ENCODE measurements at regions not wholly inside any gene's neighbourhood (a gene's known extent, or its start where the extent isn't known, plus 50 kb on each side); places are given as distances from the start of the nearest gene placed in this dataset.

DNA sequence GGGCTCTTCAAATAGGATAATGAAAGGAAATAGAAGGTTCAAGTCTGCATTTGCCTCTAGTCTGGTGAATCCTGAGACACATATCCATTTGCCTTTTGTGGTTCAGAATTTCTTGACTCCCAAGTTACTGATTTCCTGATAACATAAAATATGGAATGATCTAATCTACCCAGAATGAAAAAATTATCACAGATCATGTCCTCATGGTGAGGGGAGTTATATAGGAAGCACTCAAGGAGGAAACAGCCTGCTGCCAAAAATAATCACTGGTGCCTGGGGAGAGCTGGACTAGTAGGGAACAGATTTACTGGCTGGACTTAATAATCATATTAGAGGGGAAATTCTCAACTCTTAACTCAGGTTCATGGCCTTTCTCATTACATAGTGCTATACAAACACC is 95.5 kb upstream of the STK17B start:
- TF ChIP-seq, protein P1, sequence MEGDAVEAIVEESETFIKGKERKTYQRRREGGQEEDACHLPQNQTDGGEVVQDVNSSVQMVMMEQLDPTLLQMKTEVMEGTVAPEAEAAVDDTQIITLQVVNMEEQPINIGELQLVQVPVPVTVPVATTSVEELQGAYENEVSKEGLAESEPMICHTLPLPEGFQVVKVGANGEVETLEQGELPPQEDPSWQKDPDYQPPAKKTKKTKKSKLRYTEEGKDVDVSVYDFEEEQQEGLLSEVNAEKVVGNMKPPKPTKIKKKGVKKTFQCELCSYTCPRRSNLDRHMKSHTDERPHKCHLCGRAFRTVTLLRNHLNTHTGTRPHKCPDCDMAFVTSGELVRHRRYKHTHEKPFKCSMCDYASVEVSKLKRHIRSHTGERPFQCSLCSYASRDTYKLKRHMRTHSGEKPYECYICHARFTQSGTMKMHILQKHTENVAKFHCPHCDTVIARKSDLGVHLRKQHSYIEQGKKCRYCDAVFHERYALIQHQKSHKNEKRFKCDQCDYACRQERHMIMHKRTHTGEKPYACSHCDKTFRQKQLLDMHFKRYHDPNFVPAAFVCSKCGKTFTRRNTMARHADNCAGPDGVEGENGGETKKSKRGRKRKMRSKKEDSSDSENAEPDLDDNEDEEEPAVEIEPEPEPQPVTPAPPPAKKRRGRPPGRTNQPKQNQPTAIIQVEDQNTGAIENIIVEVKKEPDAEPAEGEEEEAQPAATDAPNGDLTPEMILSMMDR (IDR thresholded peaks at IDR 0.05; ENCODE audit: low read depth, low read length): no peak
- DNase-seq (ENCODE audit: extremely low read depth, low read depth): no peak

DNA sequence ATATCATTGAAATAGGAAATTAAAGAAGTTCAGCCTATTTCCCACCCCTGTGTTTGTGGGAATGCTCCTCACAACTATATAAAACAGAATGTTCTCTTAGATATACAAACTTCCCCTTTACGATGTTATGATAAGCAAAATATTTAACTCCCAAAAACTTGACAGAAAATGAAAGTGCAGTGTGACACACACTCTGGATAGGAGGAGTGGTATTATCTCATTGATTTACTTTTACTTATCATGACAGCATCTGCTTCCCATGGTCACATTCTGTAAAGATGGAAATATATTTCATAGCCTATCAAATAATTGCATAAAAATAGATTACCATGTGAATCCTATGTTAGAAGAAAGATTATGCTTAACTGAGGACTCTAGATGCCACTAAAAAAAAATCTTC is 96.6 kb upstream of the STK17B start:
- DNase-seq (ENCODE audit: extremely low read depth, low read depth): no peak
- TF ChIP-seq, protein P1 (IDR thresholded peaks at IDR 0.05; ENCODE audit: low read depth, low read length): no peak

DNA sequence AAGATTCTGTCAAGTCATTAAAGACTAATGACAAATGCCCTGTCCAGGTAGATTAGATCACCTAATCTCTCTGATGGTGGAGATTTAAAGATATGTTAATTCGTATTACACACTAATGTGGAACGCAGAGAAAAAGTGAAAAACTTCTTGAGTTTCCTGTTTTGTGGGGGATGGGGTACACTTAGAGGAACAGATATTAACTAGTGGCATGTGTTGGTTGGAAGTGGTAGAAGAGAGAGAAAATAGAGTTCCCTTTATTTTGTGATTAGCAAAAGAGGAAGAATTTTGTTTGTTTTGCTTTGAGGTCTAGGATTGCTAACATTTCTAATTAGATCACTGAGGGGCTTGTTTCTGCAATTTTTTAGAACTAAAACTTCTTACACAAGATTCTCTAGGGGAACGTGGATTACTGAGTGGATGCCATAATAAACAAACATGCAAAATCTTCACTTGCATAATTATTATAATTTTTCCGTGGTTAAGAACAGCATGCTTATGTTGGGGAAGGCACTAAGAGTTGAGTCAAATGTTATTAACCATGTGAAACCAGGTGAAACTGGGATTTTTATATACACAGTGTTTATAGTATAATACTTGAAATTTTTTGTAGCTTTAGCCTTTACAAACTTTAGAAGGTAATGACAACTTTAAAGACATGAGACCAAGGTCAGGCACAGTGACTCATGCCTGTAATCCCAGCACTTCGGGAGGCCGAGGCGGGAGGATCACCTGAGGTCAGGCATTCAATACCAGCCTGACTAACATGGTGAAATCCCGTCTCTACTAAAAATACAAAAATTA is 97.4 kb upstream of the STK17B start:
- TF ChIP-seq, protein P1 (IDR thresholded peaks at IDR 0.05; ENCODE audit: low read depth, low read length): no peak
- peak; percentile 84 for DNase-seq (ENCODE audit: extremely low read depth, low read depth)

DNA sequence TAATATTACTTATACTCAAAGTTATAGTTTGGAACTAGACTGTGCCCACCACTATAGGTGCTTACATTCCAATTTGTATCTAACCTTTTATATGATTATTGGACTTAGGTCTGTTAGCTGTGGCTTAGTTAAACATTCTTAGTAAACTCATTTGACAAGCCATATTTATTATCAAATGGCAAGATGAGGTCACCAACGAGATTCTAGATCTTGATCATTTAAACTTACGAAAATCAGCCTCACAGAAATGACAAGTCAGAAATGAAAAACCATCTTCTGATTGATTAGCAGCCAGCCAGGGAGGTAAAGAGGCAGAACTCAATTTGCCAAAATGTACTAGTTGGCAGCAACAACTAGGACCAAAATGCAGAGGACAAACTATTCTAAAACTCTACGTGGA is 100.4 kb upstream of the STK17B start:
- DNase-seq (ENCODE audit: extremely low read depth, low read depth): no peak
- TF ChIP-seq, protein P1 (IDR thresholded peaks at IDR 0.05; ENCODE audit: low read depth, low read length): no peak

DNA sequence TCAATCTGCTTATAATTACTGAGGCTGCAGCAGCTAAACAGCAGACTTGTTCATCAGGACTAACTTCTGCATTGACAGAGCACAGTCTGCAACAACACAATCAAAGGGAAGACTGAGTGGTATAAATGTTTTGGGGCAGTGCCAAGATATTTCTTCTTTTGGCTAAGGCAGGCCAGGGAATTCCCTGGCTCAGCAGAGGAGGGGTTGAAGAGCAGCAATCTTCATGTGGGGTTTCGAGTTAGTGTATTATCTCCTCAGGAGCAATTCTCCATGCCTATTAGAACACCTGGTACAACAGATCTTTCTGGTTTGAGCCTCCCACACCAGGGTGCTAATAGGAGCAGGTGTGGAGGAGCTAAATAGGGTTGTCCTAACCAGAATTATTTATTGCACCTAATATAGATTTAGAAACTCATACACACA is 103.0 kb upstream of the STK17B start:
- no peak for DNase-seq (ENCODE audit: extremely low read depth, low read depth)
- TF ChIP-seq, protein P1 (IDR thresholded peaks at IDR 0.05; ENCODE audit: low read depth, low read length): no peak

DNA sequence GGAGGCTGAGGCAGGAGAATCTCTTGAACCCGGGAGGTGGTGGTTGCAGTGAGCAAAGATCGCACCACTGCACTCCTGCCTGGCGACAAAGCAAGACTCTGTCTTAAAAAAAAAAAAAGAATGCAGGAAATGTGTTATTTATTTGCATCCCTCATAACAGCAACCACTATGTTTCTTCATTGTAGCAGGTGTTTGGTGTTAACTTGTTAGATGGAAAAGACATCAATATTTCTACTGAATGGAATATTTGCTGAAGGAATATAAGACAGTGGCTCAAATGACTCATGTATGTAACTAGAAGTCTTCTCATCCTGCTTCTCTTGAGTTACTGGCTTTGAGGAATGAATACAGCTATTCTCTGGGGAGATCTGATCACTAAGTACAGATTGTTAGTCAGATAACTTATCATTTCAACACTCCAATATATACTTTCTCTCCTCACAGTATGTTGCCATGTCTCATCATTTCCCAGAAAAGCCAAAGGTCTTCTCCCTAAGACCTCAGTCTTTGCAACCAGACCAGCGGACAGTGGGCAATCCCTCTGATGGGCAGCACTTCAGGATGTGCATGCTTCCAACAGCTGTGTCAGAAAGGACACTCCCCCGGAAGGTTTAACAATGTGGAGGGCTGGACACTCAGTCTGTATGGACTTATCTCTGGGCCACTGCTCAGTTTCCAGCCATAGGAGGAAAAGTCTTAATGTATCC is 104.4 kb upstream of the STK17B start:
- DNase-seq (ENCODE audit: extremely low read depth, low read depth): no peak
- TF ChIP-seq, protein P1 (IDR thresholded peaks at IDR 0.05; ENCODE audit: low read depth, low read length): no peak

DNA sequence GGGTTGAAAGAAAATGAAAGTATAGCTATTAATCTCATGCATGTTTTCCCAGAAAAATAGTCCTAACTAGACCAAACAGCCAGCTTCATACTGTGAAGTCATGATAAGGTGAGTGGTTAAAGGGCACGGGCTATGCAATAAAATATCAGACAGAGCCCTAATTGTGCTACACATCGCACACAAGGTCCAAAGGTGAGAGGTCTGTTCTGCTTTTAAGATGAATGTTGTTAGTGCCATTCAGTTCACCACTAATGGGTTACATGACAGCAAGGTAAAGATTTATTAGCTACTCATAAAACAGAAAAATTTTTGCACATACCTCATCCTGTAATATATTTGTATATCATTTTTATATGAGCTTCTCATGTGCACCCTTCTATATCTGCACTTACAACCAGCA is 105.0 kb upstream of the STK17B start:
- DNase-seq (ENCODE audit: extremely low read depth, low read depth): no peak
- TF ChIP-seq, protein P1 (IDR thresholded peaks at IDR 0.05; ENCODE audit: low read depth, low read length): no peak
